Parathyroid adenoma (tissue), 2 donors: ENCODE measurements at regions not wholly inside any gene's neighbourhood (a gene's known extent, or its start where the extent isn't known, plus 50 kb on each side); places are given as distances from the start of the nearest gene placed in this dataset.

Source experiments
- H2AFZ ChIP-seq: fragments of 300-600 bp; sonication (generic); one replicate; pipeline ENCODE4 v1.7.0; 2017; ENCODE audit warnings: antibody characterized with exemption, mild to moderate bottlenecking
- H3K27ac ChIP-seq: fragments of 300-600 bp; sonication (generic); one replicate; pipeline ENCODE4 v1.7.0; 2017
- H3K27me3 ChIP-seq: fragments of 300-600 bp; sonication (generic); one replicate; pipeline ENCODE4 v1.7.0; 2017; ENCODE audit warnings: low read length; ENCODE audit not compliant: control insufficient read depth, insufficient read depth
- H3K36me3 ChIP-seq: fragments of 300-600 bp; sonication (generic); one replicate; pipeline ENCODE4 v1.7.0; 2017; ENCODE audit warnings: low read length; ENCODE audit not compliant: control insufficient read depth, insufficient read depth
- H3K4me1 ChIP-seq: fragments of 300-600 bp; sonication (generic); one replicate; pipeline ENCODE4 v1.7.0; 2017; ENCODE audit warnings: control low read depth
- H3K4me2 ChIP-seq: fragments of 300-600 bp; sonication (generic); one replicate; pipeline ENCODE4 v1.7.0; 2017; ENCODE audit warnings: low read length
- H3K4me3 ChIP-seq: fragments of 300-600 bp; sonication (generic); one replicate; pipeline ENCODE4 v1.7.0; 2017; ENCODE audit warnings: low read depth, low read length
- H3K79me2 ChIP-seq: fragments of 300-600 bp; sonication (generic); one replicate; pipeline ENCODE4 v1.7.0; 2017; ENCODE audit warnings: control low read depth
- H3K9ac ChIP-seq: fragments of 300-600 bp; sonication (generic); one replicate; pipeline ENCODE4 v1.7.0; 2017; ENCODE audit warnings: mild to moderate bottlenecking
- H3K9me3 ChIP-seq: fragments of 300-600 bp; sonication (generic); one replicate; pipeline ENCODE4 v1.7.0; 2017; ENCODE audit warnings: low read length; ENCODE audit not compliant: control insufficient read depth
- TF ChIP-seq, protein P1 (sequence below): fragments of 300-600 bp; sonication (generic); IDR thresholded peaks from one replicate; pipeline ENCODE4 v1.7.0; 2017; ENCODE audit warnings: antibody characterized with exemption, mild to moderate bottlenecking
- donor health status: primary hyperparathyroidism.

DNA sequence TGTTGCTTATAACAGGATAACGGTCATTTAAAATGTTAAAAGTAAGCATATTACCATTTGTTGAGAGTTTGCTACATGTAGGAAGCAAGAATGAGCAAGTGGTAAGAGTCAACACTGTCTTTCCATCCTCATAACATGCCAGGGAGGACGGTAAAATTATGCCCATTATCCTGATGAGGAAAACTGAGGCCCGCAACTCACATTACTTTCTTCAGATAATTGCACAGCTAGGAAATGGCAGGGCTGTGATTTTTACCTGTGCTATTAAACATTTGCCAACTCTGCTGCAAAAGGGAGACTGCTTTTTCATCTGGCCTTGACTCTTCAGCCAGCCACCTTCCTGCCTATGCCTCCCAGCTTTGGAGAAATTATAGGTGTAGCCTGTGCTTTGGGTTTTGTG is 79.8 kb upstream of the BOD1 start:
- no peaks in the 10 kb centered on the region for H3K36me3 ChIP-seq

DNA sequence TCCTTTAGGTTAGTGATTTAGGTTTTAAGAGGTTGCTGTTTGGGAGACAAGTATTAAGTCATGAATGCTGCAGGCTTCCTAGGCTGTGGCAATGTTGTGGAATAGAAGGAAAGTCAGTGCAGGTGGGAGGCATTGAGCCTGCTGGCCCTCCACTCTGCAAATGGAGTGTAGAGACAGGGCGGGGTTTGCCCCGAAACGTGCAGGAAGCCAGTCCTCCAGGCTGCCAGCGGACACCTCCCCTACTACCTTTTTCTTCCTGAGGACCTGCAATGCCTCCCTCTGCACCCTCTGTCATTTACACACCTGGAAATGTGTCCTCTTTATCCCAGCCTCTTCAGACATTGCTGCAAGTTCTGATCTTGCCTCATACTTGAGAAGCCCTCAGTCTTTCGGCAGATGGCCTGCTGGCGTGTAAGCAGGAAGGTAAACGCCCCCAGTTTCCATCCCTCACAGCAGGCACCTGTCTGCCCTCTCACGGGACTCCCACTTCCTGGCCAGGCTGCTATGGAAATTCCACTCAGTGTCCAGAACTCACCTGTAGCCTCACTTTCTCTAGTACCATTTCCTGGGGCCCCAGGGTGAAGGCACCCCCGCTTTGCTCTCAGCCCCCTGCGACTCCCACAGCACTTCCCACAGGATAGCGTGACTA is 81.6 kb upstream of the BOD1 start:
- H3K27me3 ChIP-seq = no peaks in the 10 kb centered on the region
- H3K4me3 ChIP-seq = no peak overlapping the region
- H3K27ac ChIP-seq = no peak overlapping the region
- H2AFZ ChIP-seq = peak overlapping the region; percentile 23
- no peaks in the 10 kb centered on the region for H3K4me1 ChIP-seq
- H3K9ac ChIP-seq = no peak overlapping the region
- H3K9me3 ChIP-seq = no peaks in the 10 kb centered on the region
- no peaks in the 10 kb centered on the region for H3K36me3 ChIP-seq
- H3K79me2 ChIP-seq = no peaks in the 10 kb centered on the region
- TF ChIP-seq, protein P1, sequence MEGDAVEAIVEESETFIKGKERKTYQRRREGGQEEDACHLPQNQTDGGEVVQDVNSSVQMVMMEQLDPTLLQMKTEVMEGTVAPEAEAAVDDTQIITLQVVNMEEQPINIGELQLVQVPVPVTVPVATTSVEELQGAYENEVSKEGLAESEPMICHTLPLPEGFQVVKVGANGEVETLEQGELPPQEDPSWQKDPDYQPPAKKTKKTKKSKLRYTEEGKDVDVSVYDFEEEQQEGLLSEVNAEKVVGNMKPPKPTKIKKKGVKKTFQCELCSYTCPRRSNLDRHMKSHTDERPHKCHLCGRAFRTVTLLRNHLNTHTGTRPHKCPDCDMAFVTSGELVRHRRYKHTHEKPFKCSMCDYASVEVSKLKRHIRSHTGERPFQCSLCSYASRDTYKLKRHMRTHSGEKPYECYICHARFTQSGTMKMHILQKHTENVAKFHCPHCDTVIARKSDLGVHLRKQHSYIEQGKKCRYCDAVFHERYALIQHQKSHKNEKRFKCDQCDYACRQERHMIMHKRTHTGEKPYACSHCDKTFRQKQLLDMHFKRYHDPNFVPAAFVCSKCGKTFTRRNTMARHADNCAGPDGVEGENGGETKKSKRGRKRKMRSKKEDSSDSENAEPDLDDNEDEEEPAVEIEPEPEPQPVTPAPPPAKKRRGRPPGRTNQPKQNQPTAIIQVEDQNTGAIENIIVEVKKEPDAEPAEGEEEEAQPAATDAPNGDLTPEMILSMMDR = no peak
- H3K4me2 ChIP-seq = no peak overlapping the region

More for the DNA sequence above, 79.8 kb upstream of the BOD1 start:
- Histone ChIP-seq H3K9me3 (no peaks in the 10 kb centered on the region), H3K4me3 (no peak overlapping the region), H3K27ac (no peak overlapping the region), H3K79me2 (no peaks in the 10 kb centered on the region), H2AFZ (no peak overlapping the region), H3K4me1 (no peaks in the 10 kb centered on the region), H3K4me2 (no peak overlapping the region), H3K9ac (no peak overlapping the region), H3K27me3 (no peaks in the 10 kb centered on the region)
- TF ChIP-seq, protein P1 = no peak

DNA sequence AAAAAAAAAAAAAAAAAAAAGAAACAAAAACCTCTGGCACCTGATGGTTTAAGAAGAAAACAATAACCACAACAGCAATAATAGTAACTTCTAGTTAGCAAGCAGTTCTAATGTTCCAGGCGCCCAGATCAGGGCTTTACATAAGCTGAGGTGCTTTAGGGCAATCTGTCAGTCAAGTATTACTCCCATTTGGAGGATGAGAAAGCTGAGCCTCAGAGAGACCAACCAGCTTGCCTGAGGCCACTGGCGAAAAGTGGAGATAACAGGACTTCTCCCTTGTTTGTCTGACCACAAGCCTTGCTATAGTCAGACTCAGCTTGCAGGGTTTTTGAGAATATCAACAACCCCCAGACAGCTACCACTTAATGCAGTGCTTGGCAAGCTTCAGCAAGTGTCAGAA is 83.5 kb upstream of the BOD1 start:
- Histone ChIP-seq H2AFZ (no peak overlapping the region), H3K9ac (no peak overlapping the region), H3K27me3 (no peaks in the 10 kb centered on the region), H3K4me2 (no peak overlapping the region), H3K4me3 (no peak overlapping the region), H3K4me1 (no peaks in the 10 kb centered on the region), H3K79me2 (no peaks in the 10 kb centered on the region), H3K27ac (no peak overlapping the region), H3K9me3 (no peaks in the 10 kb centered on the region), H3K36me3 (no peaks in the 10 kb centered on the region)
- TF ChIP-seq, protein P1 = no peak

- Histone ChIP-seq H3K27ac (no peak overlapping the region), H3K9me3 (no peaks in the 10 kb centered on the region), H3K9ac (no peak overlapping the region), H3K79me2 (no peaks in the 10 kb centered on the region), H3K4me3 (no peak overlapping the region), H3K4me2 (no peak overlapping the region), H3K36me3 (no peaks in the 10 kb centered on the region), H3K4me1 (peaks cover 11% of the 10 kb centered on the region), H2AFZ (no peak overlapping the region), H3K27me3 (no peaks in the 10 kb centered on the region)
- TF ChIP-seq, protein P1 = no peak
Measured at GRCh38 chr5:173703466-173703865, 87.0 kb upstream of the BOD1 start.
